ENCODE measurements at regions not wholly inside any gene's neighbourhood (a gene's known extent, or its start where the extent isn't known, plus 50 kb on each side); places are given as distances from the start of the nearest gene placed in this dataset.

- TF ChIP-seq CTCF (conservative IDR thresholded peaks at IDR 0.05) = no peak
- no peak overlapping the region for H3K27ac ChIP-seq
These were observed 66.6 kb upstream of the TAB2 start for GRCh38 chr6:149250951-149251350.

GRCh38 chr6:149252622-149253021 is 64.9 kb upstream of the TAB2 start:
- TF ChIP-seq CTCF (conservative IDR thresholded peaks at IDR 0.05) = no peak
- H3K27ac ChIP-seq = no peak overlapping the region

GRCh38 chr6:149254253-149254652 is 63.3 kb upstream of the TAB2 start:
- no peak overlapping the region for H3K27ac ChIP-seq
- no peak for TF ChIP-seq CTCF (conservative IDR thresholded peaks at IDR 0.05)

GRCh38 chr6:149259753-149260152 is 57.8 kb upstream of the TAB2 start:
- no peak for TF ChIP-seq CTCF (conservative IDR thresholded peaks at IDR 0.05)
- H3K27ac ChIP-seq = no peak overlapping the region

- no peak overlapping the region for H3K27ac ChIP-seq
- TF ChIP-seq CTCF (conservative IDR thresholded peaks at IDR 0.05) = no peak
These were observed 57.2 kb upstream of the TAB2 start for GRCh38 chr6:149260214-149260874.

GRCh38 chr6:149261364-149262040 is 56.0 kb upstream of the TAB2 start:
- no peak overlapping the region for H3K27ac ChIP-seq
- no peak for TF ChIP-seq CTCF (conservative IDR thresholded peaks at IDR 0.05)

GRCh38 chr6:149263321-149263720 is 54.2 kb upstream of the TAB2 start:
- no peak overlapping the region for H3K27ac ChIP-seq
- TF ChIP-seq CTCF (conservative IDR thresholded peaks at IDR 0.05) = no peak
